ENCODE measurements at regions not wholly inside any gene's neighbourhood (a gene's known extent, or its start where the extent isn't known, plus 50 kb on each side); places are given as distances from the start of the nearest gene placed in this dataset.
"Not testable (repeated sequence)": the region's sequence is repeated elsewhere in the genome, so short reads cannot be mapped to it uniquely, and the experiment has no call there.

- TF ChIP-seq EP300 (IDR thresholded peaks at IDR 0.05): no peak
- TF ChIP-seq CTCF (IDR thresholded peaks at IDR 0.05): no peak
- no peak for TF ChIP-seq POLR2AphosphoS5 (IDR thresholded peaks at IDR 0.05)
- no peak for TF ChIP-seq POLR2A (IDR thresholded peaks at IDR 0.05)
- Histone ChIP-seq H3K4me1 (no peaks in the 10 kb centered on the region), H3K4me3 (no peak overlapping the region), H3K27ac (no peak overlapping the region), H3K36me3 (no peaks in the 10 kb centered on the region), H3K9me3 (no peaks in the 10 kb centered on the region), H3K27me3 (no peaks in the 10 kb centered on the region)
- WGBS: 98% methylated on average over 1 of the region's 1 CpG
- DNase-seq (ENCODE audit: low spot score in 2 of 2): no peak
These were observed 542.5 kb upstream of the PTGER4 start for GRCh38 chr5:40137223-40137622.

- no peaks in the 10 kb centered on the region for H3K36me3 ChIP-seq
- no peaks in the 10 kb centered on the region for H3K4me1 ChIP-seq
- no peak overlapping the region for H3K27ac ChIP-seq
- TF ChIP-seq POLR2AphosphoS5 (IDR thresholded peaks at IDR 0.05) (no peak), EP300 (IDR thresholded peaks at IDR 0.05) (no peak), POLR2A (IDR thresholded peaks at IDR 0.05) (no peak), CTCF (IDR thresholded peaks at IDR 0.05) (no peak)
- no peaks in the 10 kb centered on the region for H3K27me3 ChIP-seq
- H3K4me3 ChIP-seq: no peak overlapping the region
- 72% methylated on average over 3 of the region's 3 CpGs for WGBS
- H3K9me3 ChIP-seq: no peaks in the 10 kb centered on the region
- no peak for DNase-seq (ENCODE audit: low spot score in 2 of 2)
These were observed 544.7 kb upstream of the PTGER4 start for GRCh38 chr5:40134883-40135520.

- no peak for TF ChIP-seq CTCF (IDR thresholded peaks at IDR 0.05)
- no peak for TF ChIP-seq POLR2A (IDR thresholded peaks at IDR 0.05)
- TF ChIP-seq POLR2AphosphoS5 (IDR thresholded peaks at IDR 0.05): no peak
- TF ChIP-seq EP300 (IDR thresholded peaks at IDR 0.05): no peak
- Histone ChIP-seq H3K27ac (no peak overlapping the region), H3K36me3 (no peaks in the 10 kb centered on the region), H3K9me3 (peaks cover 3% of the 10 kb centered on the region), H3K4me1 (no peaks in the 10 kb centered on the region), H3K27me3 (no peaks in the 10 kb centered on the region), H3K4me3 (no peak overlapping the region)
- WGBS: 68% methylated on average over 2 of the region's 2 CpGs
- no peak for DNase-seq (ENCODE audit: low spot score in 2 of 2)
These were observed 555.3 kb upstream of the PTGER4 start for GRCh38 chr5:40124367-40124766.

GRCh38 chr5:40121236-40121635 lies 558.5 kb upstream of the PTGER4 start:
- H3K4me1 ChIP-seq: no peaks in the 10 kb centered on the region
- 80% methylated on average over 1 of the region's 1 CpG for WGBS
- no peak overlapping the region for H3K27ac ChIP-seq
- DNase-seq (ENCODE audit: low spot score in 2 of 2): no peak
- no peak overlapping the region for H3K4me3 ChIP-seq
- H3K9me3 ChIP-seq: peaks cover 3% of the 10 kb centered on the region
- TF ChIP-seq CTCF (IDR thresholded peaks at IDR 0.05): no peak
- no peak for TF ChIP-seq POLR2AphosphoS5 (IDR thresholded peaks at IDR 0.05)
- no peak for TF ChIP-seq POLR2A (IDR thresholded peaks at IDR 0.05)
- TF ChIP-seq EP300 (IDR thresholded peaks at IDR 0.05): no peak
- H3K27me3 ChIP-seq: no peaks in the 10 kb centered on the region
- H3K36me3 ChIP-seq: no peaks in the 10 kb centered on the region

GRCh38 chr5:40112875-40113274 lies 566.8 kb upstream of the PTGER4 start:
- TF ChIP-seq POLR2A (IDR thresholded peaks at IDR 0.05): no peak
- no peak for TF ChIP-seq EP300 (IDR thresholded peaks at IDR 0.05)
- Histone ChIP-seq H3K4me1 (peaks cover 19% of the 10 kb centered on the region), H3K4me3 (no peak overlapping the region), H3K9me3 (no peaks in the 10 kb centered on the region), H3K27me3 (no peaks in the 10 kb centered on the region), H3K36me3 (no peaks in the 10 kb centered on the region), H3K27ac (no peak overlapping the region)
- DNase-seq (ENCODE audit: low spot score in 2 of 2): no peak

GRCh38 chr5:40111036-40111435 lies 568.7 kb upstream of the PTGER4 start:
- not testable (repeated sequence) for H3K9me3 ChIP-seq; H3K4me3 ChIP-seq; H3K36me3 ChIP-seq; DNase-seq (ENCODE audit: low spot score in 2 of 2); H3K27me3 ChIP-seq; H3K27ac ChIP-seq
- peaks cover 19% of the 10 kb centered on the region for H3K4me1 ChIP-seq
- 95% methylated on average over 4 of the region's 4 CpGs for WGBS

GRCh38 chr5:40108764-40109390 lies 570.8 kb upstream of the PTGER4 start:
- H3K4me3 ChIP-seq; H3K27me3 ChIP-seq; H3K27ac ChIP-seq; H3K36me3 ChIP-seq; H3K9me3 ChIP-seq; DNase-seq (ENCODE audit: low spot score in 2 of 2): not testable (repeated sequence)
- peaks cover 18% of the 10 kb centered on the region for H3K4me1 ChIP-seq
- 29% methylated on average over 3 of the region's 3 CpGs for WGBS

- not testable (repeated sequence) for H3K4me3 ChIP-seq; DNase-seq (ENCODE audit: low spot score in 2 of 2); H3K36me3 ChIP-seq; H3K27ac ChIP-seq; H3K27me3 ChIP-seq; H3K9me3 ChIP-seq
- WGBS: 67% methylated on average over 4 of the region's 4 CpGs
- peaks cover 15% of the 10 kb centered on the region for H3K4me1 ChIP-seq
These were observed 571.9 kb upstream of the PTGER4 start for GRCh38 chr5:40107786-40108185.
